Breast epithelium (tissue), 3 donors: ENCODE measurements at regions not wholly inside any gene's neighbourhood (a gene's known extent, or its start where the extent isn't known, plus 50 kb on each side); places are given as distances from the start of the nearest gene placed in this dataset.

Source experiments
- POLR2AphosphoS5 ChIP-seq, 3 donors: sonication (generic); formaldehyde crosslinking; IDR thresholded peaks; one replicate each; pipeline ENCODE4 v1.6.1; 2017; ENCODE audit warnings: antibody characterized with exemption in 3 of 3
- TF ChIP-seq, protein P1 (sequence below), 3 donors: fragments of 450-650 bp; IDR thresholded peaks; one replicate each; pipeline ENCODE4 v1.5.1; 2016 to 2017; ENCODE audit warnings: antibody characterized with exemption in 3 of 3, mild to moderate bottlenecking in 3 of 3, moderate library complexity in 3 of 3

DNA sequence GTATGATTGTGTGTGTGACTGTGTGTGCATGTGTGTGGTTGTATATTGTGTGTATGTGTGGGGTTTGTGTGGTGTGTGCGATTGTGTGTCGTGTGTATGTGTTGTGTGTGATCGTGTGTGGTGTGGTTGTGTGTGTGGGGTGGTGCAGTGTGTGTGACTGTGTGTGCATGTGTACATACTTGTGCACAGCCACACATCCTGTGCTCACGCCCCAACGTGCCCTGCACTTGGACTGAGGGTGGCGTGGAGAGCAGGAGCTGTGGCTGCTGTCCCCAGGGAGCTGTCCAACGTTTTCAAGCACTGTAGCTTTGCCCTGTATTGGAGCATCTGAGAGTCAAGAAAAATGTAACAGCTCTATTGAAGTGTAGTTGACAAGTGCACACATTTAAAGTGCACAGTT is 243.2 kb upstream of the HDAC4 start:
- TF ChIP-seq, protein P1, sequence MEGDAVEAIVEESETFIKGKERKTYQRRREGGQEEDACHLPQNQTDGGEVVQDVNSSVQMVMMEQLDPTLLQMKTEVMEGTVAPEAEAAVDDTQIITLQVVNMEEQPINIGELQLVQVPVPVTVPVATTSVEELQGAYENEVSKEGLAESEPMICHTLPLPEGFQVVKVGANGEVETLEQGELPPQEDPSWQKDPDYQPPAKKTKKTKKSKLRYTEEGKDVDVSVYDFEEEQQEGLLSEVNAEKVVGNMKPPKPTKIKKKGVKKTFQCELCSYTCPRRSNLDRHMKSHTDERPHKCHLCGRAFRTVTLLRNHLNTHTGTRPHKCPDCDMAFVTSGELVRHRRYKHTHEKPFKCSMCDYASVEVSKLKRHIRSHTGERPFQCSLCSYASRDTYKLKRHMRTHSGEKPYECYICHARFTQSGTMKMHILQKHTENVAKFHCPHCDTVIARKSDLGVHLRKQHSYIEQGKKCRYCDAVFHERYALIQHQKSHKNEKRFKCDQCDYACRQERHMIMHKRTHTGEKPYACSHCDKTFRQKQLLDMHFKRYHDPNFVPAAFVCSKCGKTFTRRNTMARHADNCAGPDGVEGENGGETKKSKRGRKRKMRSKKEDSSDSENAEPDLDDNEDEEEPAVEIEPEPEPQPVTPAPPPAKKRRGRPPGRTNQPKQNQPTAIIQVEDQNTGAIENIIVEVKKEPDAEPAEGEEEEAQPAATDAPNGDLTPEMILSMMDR (IDR thresholded peaks at IDR 0.05) = no peak
- no peak for TF ChIP-seq POLR2AphosphoS5 (IDR thresholded peaks at IDR 0.05)
